PC-3 (cell line): ENCODE measurements at regions not wholly inside any gene's neighbourhood (a gene's known extent, or its start where the extent isn't known, plus 50 kb on each side); places are given as distances from the start of the nearest gene placed in this dataset.

Source experiments
- ATAC-seq: fragments of 200-7000 bp; cut with Tn5 transposase; 2 replicates; pipeline ENCODE4 v1.9.1; 2020; ENCODE audit warnings: mild to moderate bottlenecking, moderate library complexity
- BruUV-seq: library from RNA; stranded (reverse); fragments of 400-500 nt; replicated peaks from 2 replicates; lab custom pipeline; 2021; lab: Mats Ljungman, UMichigan
- CTCF ChIA-PET: fragments of 300-600 bp; sonication (Branson Sonifier 250); formaldehyde crosslinking; loops from one replicate; lab custom pipeline; 2022; ENCODE audit warnings: antibody characterized with exemption; lab: Charles Lee
- POLR2A ChIA-PET: fragments of 300-600 bp; sonication (Branson Sonifier 250); formaldehyde crosslinking; loops from one replicate; lab custom pipeline; 2022; ENCODE audit warnings: antibody characterized with exemption; ENCODE audit not compliant: unreplicated experiment; lab: Charles Lee
- DNase-seq: peaks from one replicate; pipeline ENCODE4 v3.0.0-alpha.2; 2015
- H2AFZ ChIP-seq: fragments of 300-600 bp; sonication (generic); 2 replicates; pipeline ENCODE4 v1.6.0; 2016; ENCODE audit warnings: antibody characterized with exemption, low read length
- H3F3A ChIP-seq: fragments of 300-600 bp; sonication (generic); one replicate; pipeline ENCODE4 v1.6.0; 2017; ENCODE audit warnings: antibody characterized with exemption, low read length, control low read depth, mild to moderate bottlenecking; ENCODE audit not compliant: unreplicated experiment
- H3K27ac ChIP-seq: fragments of 300-600 bp; sonication (generic); 2 replicates; pipeline ENCODE4 v1.5.1; 2016; ENCODE audit warnings: mild to moderate bottlenecking, low read length
- H3K27me3 ChIP-seq: fragments of 300-600 bp; sonication (generic); 2 replicates; pipeline ENCODE4 v1.6.1; 2016; ENCODE audit warnings: low read length, mixed read lengths
- H3K36me3 ChIP-seq: fragments of 300-600 bp; sonication (generic); 2 replicates; pipeline ENCODE4 v1.6.1; 2016; ENCODE audit warnings: low read depth, mixed run types, low read length, mixed read lengths
- H3K4me1 ChIP-seq: fragments of 300-600 bp; sonication (generic); 2 replicates; pipeline ENCODE4 v1.5.1; 2016; ENCODE audit warnings: low read length; ENCODE audit not compliant: insufficient read depth
- H3K4me2 ChIP-seq: fragments of 300-600 bp; sonication (generic); 2 replicates; pipeline ENCODE4 v1.6.0; 2016; ENCODE audit warnings: low read length
- H3K4me3 ChIP-seq: fragments of 300-600 bp; sonication (generic); 2 replicates; pipeline ENCODE4 v1.5.1; 2016; ENCODE audit warnings: mild to moderate bottlenecking, low read length, mixed read lengths
- H3K79me2 ChIP-seq: fragments of 300-600 bp; sonication (generic); 2 replicates; pipeline ENCODE4 v1.6.1; 2017; ENCODE audit warnings: low read length, mixed read lengths
- H3K9ac ChIP-seq: fragments of 300-600 bp; sonication (generic); 2 replicates; pipeline ENCODE4 v1.6.0; 2016; ENCODE audit warnings: mild to moderate bottlenecking, low read length
- H3K9me2 ChIP-seq: fragments of 300-600 bp; sonication (generic); replicated peaks from 2 replicates; pipeline ENCODE4 v1.6.1; 2016; ENCODE audit warnings: mixed run types, low read length, mixed read lengths
- H3K9me3 ChIP-seq: fragments of 300-600 bp; sonication (generic); 2 replicates; pipeline ENCODE4 v1.6.1; 2016; ENCODE audit warnings: low read length, mixed read lengths
- H4K20me1 ChIP-seq: fragments of 300-600 bp; sonication (generic); 2 replicates; pipeline ENCODE4 v1.6.1; 2016; ENCODE audit warnings: low read length, mixed read lengths
- EZH2 ChIP-seq: fragments of 300-600 bp; sonication (generic); IDR thresholded peaks from one replicate; pipeline ENCODE4 v1.6.1; 2017; ENCODE audit warnings: antibody characterized with exemption, mild to moderate bottlenecking, low read length; ENCODE audit not compliant: unreplicated experiment
- EZH2phosphoT487 ChIP-seq: fragments of 300-600 bp; sonication (generic); IDR thresholded peaks from 2 replicates; pipeline ENCODE4 v1.6.1; 2018; ENCODE audit warnings: mild to moderate bottlenecking, antibody characterized with exemption, low read length, borderline replicate concordance
- intact Hi-C: fragments of 100-400 bp; cut with micrococcal nuclease; formaldehyde crosslinking; loops from 2 replicates; pipeline ENCODE4 v1.9.0; 2023
- TF ChIP-seq, protein P1 (sequence below): fragments of 300-600 bp; sonication (generic); conservative IDR thresholded peaks from 2 replicates; pipeline ENCODE4 v1.5.1; 2017; ENCODE audit warnings: antibody characterized with exemption, low read depth, mild to moderate bottlenecking, low read length

DNA sequence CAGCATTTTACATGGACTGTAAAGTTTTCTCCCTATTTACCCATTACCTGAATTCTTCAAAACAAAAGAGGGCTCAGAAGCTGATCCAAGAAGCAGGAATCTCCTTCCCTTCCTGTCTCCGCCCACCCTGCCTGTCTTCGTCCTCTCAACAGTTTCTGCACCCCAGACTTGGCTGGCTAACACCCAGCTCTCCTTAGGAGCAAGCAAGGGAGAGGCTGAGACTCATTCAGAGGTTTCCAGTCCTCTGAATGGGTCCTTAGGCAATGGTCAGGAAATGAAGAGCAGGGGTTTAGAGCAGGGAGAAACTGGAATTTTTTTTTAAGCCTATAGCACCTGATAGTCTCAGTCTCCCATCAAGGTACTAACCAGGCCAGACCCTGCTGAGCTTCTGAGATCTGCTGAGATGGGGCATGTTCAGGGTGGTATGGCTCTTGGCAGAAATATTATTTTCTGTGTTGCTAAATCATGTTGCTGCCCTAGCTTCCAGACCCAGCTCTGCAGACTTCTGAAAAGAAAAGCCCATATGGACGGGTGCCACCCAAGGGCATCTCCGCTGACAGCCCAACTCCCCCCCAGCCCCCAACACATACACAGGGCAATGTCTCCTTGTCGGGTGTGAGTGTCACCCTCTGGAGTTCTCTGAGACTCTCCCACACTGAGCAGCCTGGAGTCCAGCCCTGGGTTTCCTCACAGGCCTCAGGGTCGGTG, 74.6 kb upstream of the CD93 start:
- intact Hi-C loops, result no loop called here
- POLR2A ChIA-PET, result no interaction called here
- no peaks in the 10 kb centered on the region for H3K9me3 ChIP-seq
- no peaks in the 10 kb centered on the region for H3K27me3 ChIP-seq
- H3K4me2 ChIP-seq, result no peak overlapping the region
- no peak for DNase-seq
- no peaks in the 10 kb centered on the region for H3K9me2 ChIP-seq
- TF ChIP-seq EZH2phosphoT487, result no peak
- TF ChIP-seq, protein P1, sequence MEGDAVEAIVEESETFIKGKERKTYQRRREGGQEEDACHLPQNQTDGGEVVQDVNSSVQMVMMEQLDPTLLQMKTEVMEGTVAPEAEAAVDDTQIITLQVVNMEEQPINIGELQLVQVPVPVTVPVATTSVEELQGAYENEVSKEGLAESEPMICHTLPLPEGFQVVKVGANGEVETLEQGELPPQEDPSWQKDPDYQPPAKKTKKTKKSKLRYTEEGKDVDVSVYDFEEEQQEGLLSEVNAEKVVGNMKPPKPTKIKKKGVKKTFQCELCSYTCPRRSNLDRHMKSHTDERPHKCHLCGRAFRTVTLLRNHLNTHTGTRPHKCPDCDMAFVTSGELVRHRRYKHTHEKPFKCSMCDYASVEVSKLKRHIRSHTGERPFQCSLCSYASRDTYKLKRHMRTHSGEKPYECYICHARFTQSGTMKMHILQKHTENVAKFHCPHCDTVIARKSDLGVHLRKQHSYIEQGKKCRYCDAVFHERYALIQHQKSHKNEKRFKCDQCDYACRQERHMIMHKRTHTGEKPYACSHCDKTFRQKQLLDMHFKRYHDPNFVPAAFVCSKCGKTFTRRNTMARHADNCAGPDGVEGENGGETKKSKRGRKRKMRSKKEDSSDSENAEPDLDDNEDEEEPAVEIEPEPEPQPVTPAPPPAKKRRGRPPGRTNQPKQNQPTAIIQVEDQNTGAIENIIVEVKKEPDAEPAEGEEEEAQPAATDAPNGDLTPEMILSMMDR, result no peak
- TF ChIP-seq EZH2, result no peak
- H3K27ac ChIP-seq, result no peak overlapping the region
- H3K4me3 ChIP-seq, result no peak overlapping the region
- peaks cover 34% of the 10 kb centered on the region for H3K4me1 ChIP-seq
- ATAC-seq, result no peak
- H3K9ac ChIP-seq, result no peak overlapping the region
- H4K20me1 ChIP-seq, result no peaks in the 10 kb centered on the region
- BruUV-seq, result no TSS peak
- H3K79me2 ChIP-seq, result no peaks in the 10 kb centered on the region
- no peaks in the 10 kb centered on the region for H3K36me3 ChIP-seq
- H2AFZ ChIP-seq, result peak overlapping the region; percentile 24; the same call in 1 of the 2 replicates
- H3F3A ChIP-seq, result no peaks in the 10 kb centered on the region
- CTCF ChIA-PET, result no interaction called here

DNA sequence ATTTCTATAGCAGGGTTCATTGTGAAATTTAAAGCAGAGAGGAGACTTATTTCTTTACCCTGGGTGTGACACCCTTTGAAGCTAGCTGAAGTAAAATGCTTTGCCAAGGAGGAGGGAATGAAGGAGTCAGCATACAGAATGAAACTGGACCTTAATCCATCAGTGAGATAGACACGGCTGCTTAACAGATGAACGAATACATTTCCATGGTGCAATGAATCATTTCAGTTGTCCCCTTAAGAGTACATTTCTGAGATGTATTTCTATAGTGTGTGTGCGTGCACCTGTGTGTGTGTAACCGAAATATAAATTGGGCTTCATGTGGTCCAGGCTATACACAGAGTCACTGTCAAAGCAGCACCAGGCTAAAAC, 73.8 kb upstream of the CD93 start:
- Histone ChIP-seq H3F3A (no peaks in the 10 kb centered on the region), H4K20me1 (no peaks in the 10 kb centered on the region), H3K9me2 (no peaks in the 10 kb centered on the region), H3K36me3 (no peaks in the 10 kb centered on the region), H3K9me3 (no peaks in the 10 kb centered on the region), H3K4me2 (no peak overlapping the region), H3K4me1 (peaks cover 41% of the 10 kb centered on the region), H3K27ac (no peak overlapping the region), H3K79me2 (no peaks in the 10 kb centered on the region), H3K9ac (no peak overlapping the region), H3K27me3 (no peaks in the 10 kb centered on the region), H2AFZ (no peak overlapping the region), H3K4me3 (no peak overlapping the region)
- BruUV-seq, result no TSS peak
- intact Hi-C loops, result no loop called here
- TF ChIP-seq EZH2 (no peak), EZH2phosphoT487 (no peak)
- TF ChIP-seq, protein P1, result no peak
- ChIA-PET CTCF (no interaction called here), POLR2A (no interaction called here)
- no peak for DNase-seq
- no peak for ATAC-seq

DNA sequence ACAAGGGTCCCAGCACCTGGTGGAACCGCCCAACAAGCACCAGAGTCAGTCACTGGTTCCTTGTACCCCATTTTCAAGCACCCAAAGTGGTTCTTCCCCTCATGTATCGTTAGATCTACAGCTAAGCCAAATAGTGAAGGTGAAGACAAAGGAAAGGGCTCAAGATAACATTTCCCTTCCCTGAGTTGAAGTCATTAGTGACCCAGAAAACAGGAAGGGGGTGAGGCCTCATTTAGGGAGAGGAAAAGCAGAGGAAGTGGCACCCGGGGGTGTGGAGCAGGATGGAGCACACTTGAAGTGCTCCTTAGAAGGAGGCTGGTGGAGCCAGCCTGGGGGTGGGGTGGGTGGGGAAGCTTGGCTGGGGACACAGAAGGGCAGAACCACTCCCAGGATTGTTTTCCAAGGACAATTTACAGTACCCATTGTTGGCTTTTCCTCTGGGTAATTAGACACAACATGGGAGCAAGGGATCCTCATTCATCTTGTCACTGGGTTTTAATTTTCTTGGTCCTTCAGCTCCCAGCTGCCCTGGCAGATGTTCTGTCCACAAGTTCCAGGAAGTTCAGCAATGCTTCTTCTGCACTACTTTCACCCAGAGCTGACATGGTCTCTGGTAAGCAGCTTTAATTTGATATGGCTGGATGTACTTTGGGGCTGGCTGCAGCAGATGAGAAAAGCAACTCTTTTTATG, 73.3 kb upstream of the CD93 start:
- Histone ChIP-seq H3K9ac (no peak overlapping the region), H3K4me2 (no peak overlapping the region), H3F3A (no peaks in the 10 kb centered on the region), H2AFZ (no peak overlapping the region), H3K27me3 (no peaks in the 10 kb centered on the region), H3K9me3 (no peaks in the 10 kb centered on the region), H3K4me3 (no peak overlapping the region), H3K27ac (no peak overlapping the region), H3K9me2 (no peaks in the 10 kb centered on the region), H3K36me3 (no peaks in the 10 kb centered on the region), H4K20me1 (no peaks in the 10 kb centered on the region), H3K4me1 (peaks cover 42% of the 10 kb centered on the region), H3K79me2 (no peaks in the 10 kb centered on the region)
- intact Hi-C loops, result no loop called here
- BruUV-seq, result no TSS peak
- no peak for ATAC-seq
- no peak for TF ChIP-seq EZH2phosphoT487
- TF ChIP-seq EZH2, result no peak
- TF ChIP-seq, protein P1, result no peak
- POLR2A ChIA-PET, result no interaction called here
- CTCF ChIA-PET, result no interaction called here
- no peak for DNase-seq
